Smooth muscle cell (in vitro differentiated cells): ENCODE measurements at regions not wholly inside any gene's neighbourhood (a gene's known extent, or its start where the extent isn't known, plus 50 kb on each side); places are given as distances from the start of the nearest gene placed in this dataset.
"Not testable (repeated sequence)": the region's sequence is repeated elsewhere in the genome, so short reads cannot be mapped to it uniquely, and the experiment has no call there.

Source experiments
- DNase-seq: peaks from one replicate; lab custom pipeline; 2025; ENCODE audit not compliant: unreplicated experiment; lab: John Stamatoyannopoulos, UW
- H2AFZ ChIP-seq: fragments of 200-600 bp; sonication (generic); 2 replicates; pipeline ENCODE4 v1.6.0; 2016; ENCODE audit warnings: antibody characterized with exemption, low read depth, mild to moderate bottlenecking
- H3F3A ChIP-seq: fragments of 200-600 bp; sonication (generic); 2 replicates; pipeline ENCODE4 v1.6.0; 2017; ENCODE audit warnings: antibody characterized with exemption, low read depth
- H3K27ac ChIP-seq: fragments of 200-600 bp; sonication (generic); 2 replicates; pipeline ENCODE4 v1.5.1; 2016; ENCODE audit warnings: low read depth, mild to moderate bottlenecking
- H3K27me3 ChIP-seq: fragments of 200-600 bp; sonication (generic); 2 replicates; pipeline ENCODE4 v1.6.1; 2016; ENCODE audit warnings: low read depth, mild to moderate bottlenecking
- H3K36me3 ChIP-seq: fragments of 200-600 bp; sonication (generic); 2 replicates; pipeline ENCODE4 v1.5.1; 2016; ENCODE audit warnings: low read depth
- H3K4me1 ChIP-seq: fragments of 200-600 bp; sonication (generic); 2 replicates; pipeline ENCODE4 v1.5.1; 2016; ENCODE audit warnings: low read depth
- H3K4me2 ChIP-seq: fragments of 200-600 bp; sonication (generic); 2 replicates; pipeline ENCODE4 v1.6.0; 2016; ENCODE audit warnings: mild to moderate bottlenecking
- H3K4me3 ChIP-seq: fragments of 200-600 bp; sonication (generic); 2 replicates; pipeline ENCODE4 v1.5.1; 2016; ENCODE audit warnings: mild to moderate bottlenecking
- H3K79me2 ChIP-seq: fragments of 200-600 bp; sonication (generic); 2 replicates; pipeline ENCODE4 v1.6.0; 2016; ENCODE audit warnings: low read depth, mild to moderate bottlenecking
- H3K9ac ChIP-seq: fragments of 200-600 bp; sonication (generic); 2 replicates; pipeline ENCODE4 v1.6.0; 2016; ENCODE audit warnings: low read depth
- H3K9me3 ChIP-seq: fragments of 200-600 bp; sonication (generic); replicated peaks from 2 replicates; pipeline ENCODE4 v1.5.1; 2016; ENCODE audit warnings: low read depth
- H4K20me1 ChIP-seq: fragments of 200-600 bp; sonication (generic); 2 replicates; pipeline ENCODE4 v1.6.0; 2016; ENCODE audit warnings: low read depth
- WGBS: methylation state at CpG from one replicate; pipeline ENCODE4 v1.1.7; 2016; ENCODE audit warnings: low lambda C conversion rate; 5-methylcytosine and 5-hydroxymethylcytosine counted together
- TF ChIP-seq, protein P1 (sequence below): fragments of 200-600 bp; sonication (generic); IDR thresholded peaks from 2 replicates; pipeline ENCODE4 v1.5.1; 2017; ENCODE audit warnings: borderline replicate concordance, mild to moderate bottlenecking, antibody characterized with exemption; ENCODE audit not compliant: insufficient read depth, poor library complexity, severe bottlenecking

DNA sequence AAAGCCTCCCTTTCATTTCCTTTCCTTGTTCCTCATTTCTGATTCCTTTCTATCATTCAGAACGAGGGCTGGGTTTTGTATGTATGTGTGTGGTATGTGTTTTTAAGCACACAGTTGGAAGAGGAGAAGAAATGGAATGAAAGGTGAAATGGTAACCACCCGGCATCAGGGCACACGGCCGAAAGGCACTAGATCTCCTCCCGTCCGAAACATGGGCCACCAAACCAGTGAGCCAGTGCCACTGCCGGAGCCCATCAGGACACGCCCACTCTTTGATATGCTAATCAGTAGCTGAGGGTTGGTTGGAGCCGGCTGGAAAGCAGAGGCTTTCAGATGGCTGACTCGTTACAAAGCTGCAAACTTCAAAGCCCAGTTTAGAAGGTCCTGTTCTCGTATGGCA, 228.6 kb upstream of the JARID2 start:
- TF ChIP-seq, protein P1, sequence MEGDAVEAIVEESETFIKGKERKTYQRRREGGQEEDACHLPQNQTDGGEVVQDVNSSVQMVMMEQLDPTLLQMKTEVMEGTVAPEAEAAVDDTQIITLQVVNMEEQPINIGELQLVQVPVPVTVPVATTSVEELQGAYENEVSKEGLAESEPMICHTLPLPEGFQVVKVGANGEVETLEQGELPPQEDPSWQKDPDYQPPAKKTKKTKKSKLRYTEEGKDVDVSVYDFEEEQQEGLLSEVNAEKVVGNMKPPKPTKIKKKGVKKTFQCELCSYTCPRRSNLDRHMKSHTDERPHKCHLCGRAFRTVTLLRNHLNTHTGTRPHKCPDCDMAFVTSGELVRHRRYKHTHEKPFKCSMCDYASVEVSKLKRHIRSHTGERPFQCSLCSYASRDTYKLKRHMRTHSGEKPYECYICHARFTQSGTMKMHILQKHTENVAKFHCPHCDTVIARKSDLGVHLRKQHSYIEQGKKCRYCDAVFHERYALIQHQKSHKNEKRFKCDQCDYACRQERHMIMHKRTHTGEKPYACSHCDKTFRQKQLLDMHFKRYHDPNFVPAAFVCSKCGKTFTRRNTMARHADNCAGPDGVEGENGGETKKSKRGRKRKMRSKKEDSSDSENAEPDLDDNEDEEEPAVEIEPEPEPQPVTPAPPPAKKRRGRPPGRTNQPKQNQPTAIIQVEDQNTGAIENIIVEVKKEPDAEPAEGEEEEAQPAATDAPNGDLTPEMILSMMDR: no peak

DNA sequence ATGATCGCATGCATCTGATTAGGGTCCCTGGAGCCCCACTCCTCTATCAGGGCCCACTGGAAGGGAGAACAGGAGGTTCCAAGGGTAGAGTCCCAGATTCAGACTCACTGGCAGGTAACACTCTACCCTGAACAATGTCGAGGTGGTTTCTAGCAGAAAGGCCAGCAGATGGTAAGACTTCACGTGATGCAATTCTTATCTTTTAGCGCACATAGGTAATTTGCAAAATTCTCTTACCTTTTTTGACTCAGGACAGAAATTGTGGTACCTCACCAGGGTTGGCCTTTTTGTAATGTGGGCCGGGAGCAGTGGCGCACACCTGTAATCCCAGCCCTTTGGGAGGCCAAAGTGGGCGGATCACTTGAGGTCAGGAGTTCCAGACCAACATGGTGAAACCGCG, 228.1 kb upstream of the JARID2 start:
- Histone ChIP-seq H3K4me3 (no peak overlapping the region), H4K20me1 (no peaks in the 10 kb centered on the region), H2AFZ (no peak overlapping the region), H3K27ac (no peak overlapping the region), H3K9me3 (no peaks in the 10 kb centered on the region), H3F3A (no peaks in the 10 kb centered on the region), H3K27me3 (no peaks in the 10 kb centered on the region), H3K79me2 (no peaks in the 10 kb centered on the region), H3K4me2 (peak overlapping the region; percentile 27), H3K9ac (no peak overlapping the region), H3K36me3 (no peaks in the 10 kb centered on the region), H3K4me1 (peaks cover 13% of the 10 kb centered on the region)
- DNase-seq: no peak
- TF ChIP-seq, protein P1: no peak
- WGBS: 88% methylated on average over 9 of the region's 9 CpGs

More for the DNA sequence above, 228.6 kb upstream of the JARID2 start:
- Histone ChIP-seq H3K9ac (no peak overlapping the region), H2AFZ (no peak overlapping the region), H3K79me2 (no peaks in the 10 kb centered on the region), H3K9me3 (no peaks in the 10 kb centered on the region), H4K20me1 (no peaks in the 10 kb centered on the region), H3K27ac (no peak overlapping the region), H3K4me1 (peaks cover 12% of the 10 kb centered on the region), H3K27me3 (no peaks in the 10 kb centered on the region), H3F3A (no peaks in the 10 kb centered on the region), H3K36me3 (no peaks in the 10 kb centered on the region), H3K4me3 (no peak overlapping the region), H3K4me2 (peak overlapping the region; percentile 27)
- DNase-seq: no peak
- WGBS: 22% methylated on average over 11 of the region's 11 CpGs

DNA sequence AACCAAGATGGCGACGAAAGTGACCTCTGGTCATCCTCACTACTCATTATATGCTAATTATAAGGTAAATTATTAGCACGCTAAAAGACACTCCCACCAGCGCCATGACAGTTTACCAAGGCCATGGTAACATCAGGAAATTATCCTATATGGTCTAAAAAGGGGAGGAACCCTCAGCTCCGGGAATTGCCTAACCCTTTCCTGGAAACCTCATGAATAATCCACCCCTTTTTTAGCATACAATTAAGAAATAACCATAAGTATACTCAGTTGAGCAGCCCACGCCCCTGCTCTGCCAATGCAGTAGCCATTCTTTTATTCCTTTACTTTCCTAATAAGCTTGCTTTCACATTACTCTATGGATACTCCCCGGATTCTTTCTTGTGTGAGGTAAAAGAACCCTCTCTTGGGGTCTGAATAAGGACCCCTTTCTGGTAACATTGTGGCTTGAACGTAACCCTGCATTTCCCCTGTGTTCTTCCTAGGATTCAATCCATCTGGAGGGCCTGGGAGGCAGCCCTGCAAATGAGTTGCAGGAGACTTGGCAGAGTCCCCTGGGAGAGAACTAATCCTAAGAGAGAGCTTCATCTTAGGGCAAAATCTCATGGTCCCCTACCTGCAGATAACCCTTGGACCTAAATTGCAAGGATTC, 225.6 kb upstream of the JARID2 start:
- DNase-seq: no peak
- no peaks in the 10 kb centered on the region for H3K9me3 ChIP-seq
- no peaks in the 10 kb centered on the region for H4K20me1 ChIP-seq
- H3K4me2 ChIP-seq: no peak overlapping the region
- H2AFZ ChIP-seq: no peak overlapping the region
- H3K9ac ChIP-seq: no peak overlapping the region
- no peaks in the 10 kb centered on the region for H3K79me2 ChIP-seq
- H3K27ac ChIP-seq: no peak overlapping the region
- H3K4me3 ChIP-seq: no peak overlapping the region
- TF ChIP-seq, protein P1: no peak
- H3K27me3 ChIP-seq: no peaks in the 10 kb centered on the region
- no peaks in the 10 kb centered on the region for H3K36me3 ChIP-seq
- no peaks in the 10 kb centered on the region for H3F3A ChIP-seq
- peaks cover 13% of the 10 kb centered on the region for H3K4me1 ChIP-seq
- WGBS: 95% methylated on average over 8 of the region's 8 CpGs

DNA sequence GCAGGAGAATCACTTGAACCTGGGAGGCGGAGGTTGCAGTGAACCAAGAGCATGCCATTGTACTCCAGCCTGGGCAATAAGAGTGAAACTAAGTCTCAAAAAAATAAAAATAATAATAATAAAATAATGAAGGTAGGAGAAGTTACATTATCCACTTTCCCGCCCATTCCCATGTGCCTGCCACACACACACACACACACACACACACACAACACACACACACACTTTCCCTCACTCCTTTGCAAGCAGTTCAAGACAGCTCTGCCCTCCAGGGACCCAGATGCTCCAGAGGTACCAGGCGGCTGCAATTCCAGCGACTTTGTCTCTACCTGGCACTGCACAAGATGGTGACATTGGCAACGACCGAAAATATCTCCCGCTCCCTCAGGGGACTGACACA, 224.8 kb upstream of the JARID2 start:
- Histone ChIP-seq H3K4me1 (peaks cover 13% of the 10 kb centered on the region), H3K79me2 (no peaks in the 10 kb centered on the region), H3K27me3 (no peaks in the 10 kb centered on the region), H3K36me3 (no peaks in the 10 kb centered on the region), H3K27ac (no peak overlapping the region), H3K9ac (no peak overlapping the region), H3F3A (no peaks in the 10 kb centered on the region), H3K4me3 (no peak overlapping the region), H2AFZ (no peak overlapping the region), H4K20me1 (no peaks in the 10 kb centered on the region), H3K9me3 (no peaks in the 10 kb centered on the region), H3K4me2 (no peak overlapping the region)
- WGBS: 72% methylated on average over 7 of the region's 7 CpGs
- TF ChIP-seq, protein P1: no peak
- no peak for DNase-seq

DNA sequence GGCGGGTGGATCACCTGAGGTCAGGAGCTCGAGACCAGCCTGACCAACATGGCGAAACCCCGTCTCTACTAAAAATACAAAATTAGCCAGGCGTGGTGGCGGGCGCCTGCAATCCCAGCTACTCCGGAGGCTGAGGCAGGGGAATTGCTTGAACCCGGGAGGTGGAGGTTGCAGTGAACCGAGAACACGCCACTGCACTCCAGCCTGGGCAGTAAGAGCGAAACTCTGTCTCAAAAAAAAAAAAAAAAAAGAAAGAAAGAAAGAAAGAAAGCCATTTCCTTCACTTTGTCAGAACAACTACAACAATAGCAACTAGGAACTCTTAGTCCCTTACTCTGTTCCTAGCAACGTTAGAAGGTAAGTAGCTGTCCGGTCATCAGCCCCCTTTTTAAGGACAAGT, 222.9 kb upstream of the JARID2 start:
- not testable (repeated sequence) for H2AFZ ChIP-seq, H3K4me1 ChIP-seq, H3K36me3 ChIP-seq, H3K79me2 ChIP-seq, DNase-seq, H3K27ac ChIP-seq, H3K27me3 ChIP-seq, H3K4me2 ChIP-seq, H3F3A ChIP-seq, H3K9ac ChIP-seq, H3K9me3 ChIP-seq, H3K4me3 ChIP-seq, H4K20me1 ChIP-seq
- WGBS: 89% methylated on average over 14 of the region's 14 CpGs
